ENCODE measurements at regions not wholly inside any gene's neighbourhood (a gene's known extent, or its start where the extent isn't known, plus 50 kb on each side); places are given as distances from the start of the nearest gene placed in this dataset.

DNA sequence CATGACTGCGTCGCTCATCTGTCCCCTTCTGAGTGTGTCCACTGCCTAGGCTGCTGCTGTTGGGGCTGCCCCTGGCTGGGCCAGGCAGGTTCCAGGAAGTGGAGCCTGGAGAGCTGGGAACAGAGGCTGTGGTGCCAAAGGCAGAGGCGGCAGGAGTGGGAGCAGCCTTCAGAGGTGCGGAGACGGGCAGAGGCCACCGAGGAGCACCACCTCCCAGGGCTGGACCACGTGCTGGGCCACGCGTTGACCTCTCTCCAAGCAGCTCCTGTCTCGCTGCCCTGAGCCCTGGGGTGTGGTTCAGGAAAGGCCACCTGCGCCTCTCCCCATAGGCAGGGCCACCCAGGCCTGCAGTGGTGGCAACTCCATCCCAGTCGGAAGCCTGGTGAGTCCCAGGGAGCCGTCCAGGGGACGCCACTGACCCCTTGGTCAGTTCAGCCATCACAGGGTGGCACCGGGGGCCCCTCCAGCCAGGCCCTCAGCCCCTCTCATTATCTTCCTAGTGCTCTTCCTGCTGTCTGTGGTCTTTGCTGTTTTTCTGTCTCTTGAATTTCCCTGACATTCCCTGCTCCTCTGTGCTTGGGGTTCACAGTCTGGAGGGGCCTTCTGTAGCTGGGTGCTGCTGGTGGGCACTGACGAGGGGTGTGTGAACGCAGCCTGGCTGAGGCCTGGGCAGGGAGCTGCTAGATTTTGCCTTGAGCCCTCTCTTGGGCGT lies 122.8 kb upstream of the HS6ST1 start:
- no peak overlapping the region for H3K4me2 ChIP-seq (ENCODE audit: low read depth, low read length, poor library complexity, severe bottlenecking)
- H2AFZ ChIP-seq (ENCODE audit: low read depth, low read length, severe bottlenecking), result no peak overlapping the region
- no peak for TF ChIP-seq EZH2phosphoT487 (conservative IDR thresholded peaks at IDR 0.05; ENCODE audit: low read length)
- no peak overlapping the region for H3K27ac ChIP-seq (ENCODE audit: low read depth, low read length)
- no peaks in the 10 kb centered on the region for H3F3A ChIP-seq (ENCODE audit: insufficient read depth)
- no peaks in the 10 kb centered on the region for H3K9me3 ChIP-seq (ENCODE audit: insufficient read depth, low read length)
- no peaks in the 10 kb centered on the region for H3K36me3 ChIP-seq (ENCODE audit: low read length)
- H3K9ac ChIP-seq (ENCODE audit: low read length), result no peak overlapping the region
- no peaks in the 10 kb centered on the region for H4K20me1 ChIP-seq (ENCODE audit: low read depth, low read length)
- H3K9me2 ChIP-seq (replicated peaks; ENCODE audit: insufficient read depth, low read length), result no peaks in the 10 kb centered on the region
- no peaks in the 10 kb centered on the region for H3K27me3 ChIP-seq (ENCODE audit: low read length)
- no peak overlapping the region for H3K4me3 ChIP-seq (ENCODE audit: insufficient read depth, low read length, poor library complexity, severe bottlenecking)
- H3K79me2 ChIP-seq (ENCODE audit: insufficient read depth, low read length), result no peaks in the 10 kb centered on the region

DNA sequence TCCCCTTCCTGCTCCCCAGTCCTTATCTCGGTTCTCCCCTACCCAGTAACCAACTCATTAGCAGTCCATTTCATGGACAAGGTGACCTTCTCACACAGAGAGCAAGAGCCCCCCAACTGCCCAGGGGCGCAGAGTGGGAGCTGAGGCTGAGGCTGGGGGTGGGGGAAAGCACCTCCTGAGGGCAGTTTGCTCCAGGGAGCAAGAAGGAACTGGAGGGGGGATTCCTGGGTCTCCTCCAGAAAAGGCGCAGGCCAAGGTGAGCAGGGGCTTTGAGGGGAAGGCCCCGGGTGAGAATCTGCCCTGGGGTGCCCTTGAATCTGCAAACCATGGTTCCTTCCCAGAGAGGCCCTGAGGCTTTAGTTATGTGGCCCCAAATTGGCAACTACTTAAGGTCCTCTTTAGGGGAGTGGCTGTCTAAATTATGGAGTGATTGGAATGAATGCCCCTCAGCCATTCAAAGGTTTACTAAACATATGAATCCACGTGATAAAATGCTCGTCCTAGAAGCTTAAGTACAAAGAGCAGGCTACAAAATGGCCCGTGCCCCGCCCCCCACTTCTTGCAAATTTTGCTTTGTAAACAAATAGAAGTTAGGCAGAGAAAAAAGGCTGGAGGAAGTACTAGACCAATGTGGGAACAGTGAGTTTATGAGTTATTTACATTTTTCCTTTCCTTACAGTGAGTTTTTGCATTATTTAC lies 123.5 kb upstream of the HS6ST1 start:
- Histone ChIP-seq H3K27ac (ENCODE audit: low read depth, low read length) (no peak overlapping the region), H3K79me2 (ENCODE audit: insufficient read depth, low read length) (no peaks in the 10 kb centered on the region), H2AFZ (ENCODE audit: low read depth, low read length, severe bottlenecking) (no peak overlapping the region), H3K9me3 (ENCODE audit: insufficient read depth, low read length) (no peaks in the 10 kb centered on the region), H3F3A (ENCODE audit: insufficient read depth) (no peaks in the 10 kb centered on the region), H4K20me1 (ENCODE audit: low read depth, low read length) (no peaks in the 10 kb centered on the region), H3K9ac (ENCODE audit: low read length) (no peak overlapping the region), H3K27me3 (ENCODE audit: low read length) (no peaks in the 10 kb centered on the region), H3K4me2 (ENCODE audit: low read depth, low read length, poor library complexity, severe bottlenecking) (no peak overlapping the region), H3K9me2 (replicated peaks; ENCODE audit: insufficient read depth, low read length) (no peaks in the 10 kb centered on the region), H3K36me3 (ENCODE audit: low read length) (no peaks in the 10 kb centered on the region), H3K4me3 (ENCODE audit: insufficient read depth, low read length, poor library complexity, severe bottlenecking) (no peak overlapping the region)
- TF ChIP-seq EZH2phosphoT487 (conservative IDR thresholded peaks at IDR 0.05; ENCODE audit: low read length), result no peak
- TF ChIP-seq, protein P1, sequence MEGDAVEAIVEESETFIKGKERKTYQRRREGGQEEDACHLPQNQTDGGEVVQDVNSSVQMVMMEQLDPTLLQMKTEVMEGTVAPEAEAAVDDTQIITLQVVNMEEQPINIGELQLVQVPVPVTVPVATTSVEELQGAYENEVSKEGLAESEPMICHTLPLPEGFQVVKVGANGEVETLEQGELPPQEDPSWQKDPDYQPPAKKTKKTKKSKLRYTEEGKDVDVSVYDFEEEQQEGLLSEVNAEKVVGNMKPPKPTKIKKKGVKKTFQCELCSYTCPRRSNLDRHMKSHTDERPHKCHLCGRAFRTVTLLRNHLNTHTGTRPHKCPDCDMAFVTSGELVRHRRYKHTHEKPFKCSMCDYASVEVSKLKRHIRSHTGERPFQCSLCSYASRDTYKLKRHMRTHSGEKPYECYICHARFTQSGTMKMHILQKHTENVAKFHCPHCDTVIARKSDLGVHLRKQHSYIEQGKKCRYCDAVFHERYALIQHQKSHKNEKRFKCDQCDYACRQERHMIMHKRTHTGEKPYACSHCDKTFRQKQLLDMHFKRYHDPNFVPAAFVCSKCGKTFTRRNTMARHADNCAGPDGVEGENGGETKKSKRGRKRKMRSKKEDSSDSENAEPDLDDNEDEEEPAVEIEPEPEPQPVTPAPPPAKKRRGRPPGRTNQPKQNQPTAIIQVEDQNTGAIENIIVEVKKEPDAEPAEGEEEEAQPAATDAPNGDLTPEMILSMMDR (IDR thresholded peaks at IDR 0.05; ENCODE audit: insufficient read depth, low read length, poor library complexity, severe bottlenecking), result no peak

DNA sequence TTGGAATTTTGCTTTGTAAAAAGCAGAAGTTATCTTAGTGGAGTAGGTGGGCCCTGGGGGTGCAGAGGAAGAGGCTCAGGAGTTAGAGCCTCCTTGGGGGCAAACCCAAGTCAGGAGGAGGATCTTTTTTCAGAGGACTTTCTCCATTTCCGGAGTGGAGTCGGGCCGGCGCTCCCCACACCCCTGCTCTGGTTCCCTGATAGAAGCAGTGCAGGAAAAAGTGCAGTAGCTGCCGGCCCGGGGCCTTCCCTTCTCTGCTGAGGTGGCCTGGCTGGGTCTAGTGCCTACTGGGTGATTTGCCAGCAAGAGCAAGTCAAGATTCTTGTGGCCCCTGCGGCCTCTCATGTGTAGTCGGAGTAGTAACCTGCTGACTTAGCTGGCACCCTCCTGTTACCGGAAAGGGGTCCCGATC lies 124.2 kb upstream of the HS6ST1 start:
- TF ChIP-seq EZH2phosphoT487 (conservative IDR thresholded peaks at IDR 0.05; ENCODE audit: low read length), result no peak
- TF ChIP-seq, protein P1 (IDR thresholded peaks at IDR 0.05; ENCODE audit: insufficient read depth, low read length, poor library complexity, severe bottlenecking), result no peak
- no peak overlapping the region for H3K9ac ChIP-seq (ENCODE audit: low read length)
- H4K20me1 ChIP-seq (ENCODE audit: low read depth, low read length), result no peaks in the 10 kb centered on the region
- H3K27ac ChIP-seq (ENCODE audit: low read depth, low read length), result no peak overlapping the region
- H3K79me2 ChIP-seq (ENCODE audit: insufficient read depth, low read length), result no peaks in the 10 kb centered on the region
- no peak overlapping the region for H2AFZ ChIP-seq (ENCODE audit: low read depth, low read length, severe bottlenecking)
- no peaks in the 10 kb centered on the region for H3K9me2 ChIP-seq (replicated peaks; ENCODE audit: insufficient read depth, low read length)
- H3K9me3 ChIP-seq (ENCODE audit: insufficient read depth, low read length), result no peaks in the 10 kb centered on the region
- no peaks in the 10 kb centered on the region for H3K27me3 ChIP-seq (ENCODE audit: low read length)
- no peak overlapping the region for H3K4me3 ChIP-seq (ENCODE audit: insufficient read depth, low read length, poor library complexity, severe bottlenecking)
- no peaks in the 10 kb centered on the region for H3K36me3 ChIP-seq (ENCODE audit: low read length)
- H3F3A ChIP-seq (ENCODE audit: insufficient read depth), result no peaks in the 10 kb centered on the region
- no peak overlapping the region for H3K4me2 ChIP-seq (ENCODE audit: low read depth, low read length, poor library complexity, severe bottlenecking)
